GM12878 (cell line): ENCODE measurements at regions not wholly inside any gene's neighbourhood (a gene's known extent, or its start where the extent isn't known, plus 50 kb on each side); places are given as distances from the start of the nearest gene placed in this dataset.

Source experiments
- ATAC-seq: fragments of 200-7000 bp; cut with Tn5 transposase; 3 replicates; pipeline ENCODE4 v1.9.1; 2020; ENCODE audit warnings: mild to moderate bottlenecking, moderate library complexity
- BruUV-seq: library from RNA; stranded (reverse); fragments of 400-500 nt; replicated peaks from 2 replicates; lab custom pipeline; 2021; lab: Mats Ljungman, UMichigan
- CTCF ChIA-PET: fragments of 300-600 bp; sonication (Branson Sonifier 250); formaldehyde crosslinking; extraction: SDS; loops from one replicate; lab custom pipeline; 2021; ENCODE audit warnings: inconsistent platforms; lab: Yijun Ruan, JAX
- POLR2A ChIA-PET: fragments of 350-600 bp; formaldehyde crosslinking; extraction: SDS; loops from one replicate; lab custom pipeline; 2021; ENCODE audit warnings: inconsistent platforms; lab: Charles Lee
- RAD21 ChIA-PET: fragments of 300-600 bp; sonication (Branson Sonifier 250); formaldehyde crosslinking; loops from one replicate; lab custom pipeline; 2023; ENCODE audit warnings: antibody characterized with exemption; ENCODE audit not compliant: unreplicated experiment; lab: Charles Lee
- SMC1A ChIA-PET: fragments of 300-600 bp; sonication (Branson Sonifier 250); formaldehyde crosslinking; loops from one replicate; lab custom pipeline; 2023; ENCODE audit not compliant: unreplicated experiment, uncharacterized antibody; lab: Charles Lee
- DNase-seq: peaks from one replicate; pipeline ENCODE4 v3.0.0-alpha.2; 2011; ENCODE audit warnings: low read depth, low spot score
- FAIRE-seq: peaks from 3 replicates; lab custom pipeline; 2011; peaks lifted over from hg19 to GRCh38; lab: Jason Lieb, UNC
- H2AFZ ChIP-seq: 2 replicates; pipeline ENCODE4 v1.6.0; 2011; ENCODE audit warnings: low read depth, low read length, control low read depth; ENCODE audit not compliant: control insufficient read depth
- H3K27ac ChIP-seq: 2 replicates; pipeline ENCODE4 v1.5.1; 2011; ENCODE audit warnings: control low read depth; ENCODE audit not compliant: control insufficient read depth, insufficient read depth
- H3K27me3 ChIP-seq, 2 experiments: replicated peaks in 1 of 2; 2 replicates each; pipeline versions ENCODE4 v1.6.0 to v1.6.1; 2011; ENCODE audit warnings: low read length in 1 of 2; ENCODE audit not compliant: control insufficient read depth in 2 of 2, insufficient read depth in 2 of 2
- H3K36me3 ChIP-seq, 2 experiments: 2 replicates each; pipeline ENCODE4 v1.5.1; 2011; ENCODE audit warnings: low read length in 1 of 2; ENCODE audit not compliant: control insufficient read depth in 2 of 2, insufficient read depth in 2 of 2
- H3K4me1 ChIP-seq: 2 replicates; pipeline ENCODE4 v1.6.1; 2011; ENCODE audit warnings: mild to moderate bottlenecking, low read length, moderate library complexity, mixed read lengths; ENCODE audit not compliant: control insufficient read depth, insufficient read depth
- H3K4me2 ChIP-seq: 2 replicates; pipeline ENCODE4 v1.6.0; 2011; ENCODE audit warnings: control low read depth; ENCODE audit not compliant: control insufficient read depth, insufficient read depth
- H3K4me3 ChIP-seq: fragments of 200-600 bp; sonication (generic); 2 replicates; pipeline ENCODE4 v1.5.1; 2016
- H3K79me2 ChIP-seq: 2 replicates; pipeline ENCODE4 v1.6.0; 2011; ENCODE audit warnings: low read length; ENCODE audit not compliant: control insufficient read depth, insufficient read depth
- H3K9ac ChIP-seq: 2 replicates; pipeline ENCODE4 v1.8.0; 2011; ENCODE audit warnings: low read length, control low read depth, mixed read lengths; ENCODE audit not compliant: control insufficient read depth, insufficient read depth
- H3K9me3 ChIP-seq: replicated peaks from 3 replicates; pipeline ENCODE4 v1.5.1; 2011; ENCODE audit warnings: mild to moderate bottlenecking, low read length; ENCODE audit not compliant: control insufficient read depth, insufficient read depth
- H4K20me1 ChIP-seq: 2 replicates; pipeline ENCODE4 v1.6.0; 2011; ENCODE audit not compliant: control insufficient read depth, insufficient read depth
- EZH2 ChIP-seq: IDR thresholded peaks from 2 replicates; pipeline ENCODE4 v1.6.1; 2012; ENCODE audit warnings: low read depth, mild to moderate bottlenecking, control low read depth, inconsistent platforms, low read length, borderline replicate concordance; ENCODE audit not compliant: control insufficient read depth
- HCFC1 ChIP-seq: fragments of 150-350 bp; IDR thresholded peaks from 2 replicates; pipeline ENCODE4 v1.6.1; 2014; ENCODE audit warnings: low read length
- IKZF1 ChIP-seq: fragments of 450-650 bp; conservative IDR thresholded peaks from 2 replicates; pipeline ENCODE4 v1.6.1; 2017; ENCODE audit warnings: antibody characterized with exemption, mild to moderate bottlenecking
- MEF2B ChIP-seq: fragments of 450-650 bp; IDR thresholded peaks from 2 replicates; pipeline ENCODE4 v1.6.1; 2018; ENCODE audit warnings: mild to moderate bottlenecking, moderate library complexity; ENCODE audit not compliant: partially characterized antibody, poor library complexity, severe bottlenecking
- MYC ChIP-seq: IDR thresholded peaks from 2 replicates; pipeline ENCODE4 v1.6.1; 2011; ENCODE audit warnings: mild to moderate bottlenecking, low read length, moderate library complexity, inconsistent platforms; ENCODE audit not compliant: insufficient read depth, insufficient replicate concordance, insufficient read length, severe bottlenecking
- RB1 ChIP-seq: fragments of 450-650 bp; formaldehyde crosslinking; IDR thresholded peaks from 2 replicates; pipeline ENCODE4 v1.6.1; 2017; ENCODE audit warnings: mild to moderate bottlenecking, borderline replicate concordance
- RUNX3 ChIP-seq: IDR thresholded peaks from 2 replicates; pipeline ENCODE4 v1.6.1; 2012; ENCODE audit warnings: low read length, inconsistent platforms
- ZNF384 ChIP-seq: IDR thresholded peaks from 2 replicates; pipeline ENCODE4 v1.6.1; 2012; ENCODE audit warnings: low read depth, mild to moderate bottlenecking, low read length, improper control_type of control experiment, borderline replicate concordance
- WGBS: methylation state at CpG from one replicate; pipeline ENCODE4 v1.1.6; 2016; ENCODE audit warnings: low lambda C conversion rate; ENCODE audit not compliant: insufficient replicate concordance, insufficient coverage; ENCODE audit errors: missing lambda C conversion rate; 5-methylcytosine and 5-hydroxymethylcytosine counted together
- in situ Hi-C: fragments of 300-500 bp; cut with MboI; formaldehyde crosslinking; loops from 9 replicates; pipeline ENCODE4 v1.14.3; 2018; ENCODE audit warnings: mixed read lengths
- intact Hi-C: fragments of 100-400 bp; cut with micrococcal nuclease; formaldehyde crosslinking; loops from one replicate; pipeline ENCODE4 v1.14.2; 2022; ENCODE audit not compliant: unreplicated experiment
- TF ChIP-seq, protein P1 (sequence below): fragments of 450-650 bp; IDR thresholded peaks from 2 replicates; pipeline ENCODE4 v1.6.1; 2014; ENCODE audit warnings: mild to moderate bottlenecking
- TF ChIP-seq, protein P2 (sequence below): IDR thresholded peaks from 2 replicates; pipeline ENCODE4 v1.6.1; 2012; ENCODE audit warnings: low read depth, low read length, improper control_type of control experiment

DNA sequence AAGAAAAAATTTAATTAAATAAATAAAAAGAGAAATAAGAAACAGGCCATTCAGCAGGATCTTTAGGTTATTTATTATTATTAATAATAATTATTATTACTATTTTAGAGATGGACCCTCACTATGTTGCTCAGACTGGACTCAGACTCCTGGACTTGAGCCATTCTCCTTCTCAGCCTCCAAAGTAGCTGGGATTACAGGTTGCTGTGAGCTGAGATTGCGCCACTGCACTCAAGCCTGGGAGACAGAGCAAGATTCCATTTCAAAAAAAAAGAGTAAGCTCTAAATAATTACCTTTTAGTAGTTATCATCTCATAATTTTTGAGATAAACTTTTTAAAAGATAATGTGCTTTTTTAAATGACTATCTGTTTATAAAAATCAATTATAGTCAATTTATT is 1102.8 kb upstream of the GJE1 start:
- CTCF ChIA-PET, result interaction anchor here (0.6 kb wide), 1 partner anchor 21 kb away, joined by 3 read pairs; no protein-coding TSS in a partner anchor
- ATAC-seq (no peak), DNase-seq (no peak), FAIRE-seq (no peak)
- no peak for TF ChIP-seq RUNX3
- TF ChIP-seq ZNF384, result no peak
- no peak for TF ChIP-seq EZH2
- no peak for TF ChIP-seq MEF2B
- no peak for TF ChIP-seq IKZF1
- TF ChIP-seq, protein P1, sequence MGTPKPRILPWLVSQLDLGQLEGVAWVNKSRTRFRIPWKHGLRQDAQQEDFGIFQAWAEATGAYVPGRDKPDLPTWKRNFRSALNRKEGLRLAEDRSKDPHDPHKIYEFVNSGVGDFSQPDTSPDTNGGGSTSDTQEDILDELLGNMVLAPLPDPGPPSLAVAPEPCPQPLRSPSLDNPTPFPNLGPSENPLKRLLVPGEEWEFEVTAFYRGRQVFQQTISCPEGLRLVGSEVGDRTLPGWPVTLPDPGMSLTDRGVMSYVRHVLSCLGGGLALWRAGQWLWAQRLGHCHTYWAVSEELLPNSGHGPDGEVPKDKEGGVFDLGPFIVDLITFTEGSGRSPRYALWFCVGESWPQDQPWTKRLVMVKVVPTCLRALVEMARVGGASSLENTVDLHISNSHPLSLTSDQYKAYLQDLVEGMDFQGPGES, result no peak
- H3K4me1 ChIP-seq, result no peaks in the 10 kb centered on the region
- SMC1A ChIA-PET, result interaction anchor here (0.7 to 1.0 kb wide), 2 partner anchors 13 to 265 kb away, joined by 3 read pairs; no protein-coding TSS in a partner anchor
- intact Hi-C loops, result no loop called here
- H3K9me3 ChIP-seq, result no peaks in the 10 kb centered on the region
- H3K4me3 ChIP-seq, result no peak overlapping the region
- H2AFZ ChIP-seq, result no peak overlapping the region
- no peaks in the 10 kb centered on the region for H3K79me2 ChIP-seq
- RAD21 ChIA-PET, result no interaction called here
- H3K36me3 ChIP-seq, result no peaks in the 10 kb centered on the region
- POLR2A ChIA-PET, result no interaction called here
- no peaks in the 10 kb centered on the region for H4K20me1 ChIP-seq
- H3K4me2 ChIP-seq, result no peak overlapping the region
- H3K9ac ChIP-seq, result no peak overlapping the region
- BruUV-seq, result no TSS peak
- in situ Hi-C loops, result no loop called here
- H3K27ac ChIP-seq, result no peak overlapping the region
- H3K27me3 ChIP-seq, result no peaks in the 10 kb centered on the region
- WGBS, result 25% methylated on average over 1 of the region's 1 CpG

DNA sequence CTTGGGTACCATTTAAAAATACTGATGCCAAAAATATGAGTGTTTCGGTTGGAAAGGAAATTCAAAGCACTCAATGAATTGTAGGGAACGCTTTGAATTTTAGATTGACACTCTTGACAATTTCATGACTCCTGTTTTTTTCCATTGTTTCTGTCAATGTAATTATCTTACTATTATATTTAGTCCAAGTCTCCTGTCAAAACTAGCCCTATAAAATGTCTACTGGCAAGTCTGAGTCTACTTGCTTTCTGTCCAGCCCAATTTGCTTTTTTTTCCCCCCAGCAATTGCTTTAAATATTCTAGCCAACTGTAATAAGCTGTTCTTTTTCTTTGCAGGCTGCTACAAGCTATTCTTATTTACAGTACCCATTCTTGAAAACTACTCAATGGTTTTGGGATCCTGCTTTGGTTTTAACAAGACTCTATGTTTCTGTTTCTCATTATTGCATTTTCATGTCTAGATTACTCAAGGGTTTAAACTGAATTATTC is 1103.9 kb upstream of the GJE1 start:
- H3K4me3 ChIP-seq, result no peak overlapping the region
- no peaks in the 10 kb centered on the region for H3K79me2 ChIP-seq
- DNase-seq, result no peak
- H3K4me1 ChIP-seq, result no peaks in the 10 kb centered on the region
- intact Hi-C loops (no loop called here), in situ Hi-C loops (no loop called here)
- H4K20me1 ChIP-seq, result no peaks in the 10 kb centered on the region
- no peak overlapping the region for H3K9ac ChIP-seq
- no peak overlapping the region for H3K4me2 ChIP-seq
- BruUV-seq, result no TSS peak
- no peaks in the 10 kb centered on the region for H3K9me3 ChIP-seq
- no peak overlapping the region for H3K27ac ChIP-seq
- no peaks in the 10 kb centered on the region for H3K27me3 ChIP-seq
- H3K36me3 ChIP-seq, result no peaks in the 10 kb centered on the region
- no peak for ATAC-seq
- no peak for FAIRE-seq
- POLR2A ChIA-PET, result no interaction called here
- CTCF ChIA-PET, result interaction anchor here (0.6 kb wide), 1 partner anchor 936 kb away, joined by 4 read pairs; no protein-coding TSS in a partner anchor
- SMC1A ChIA-PET, result interaction anchor here (0.8 kb wide), 1 partner anchor 26 kb away, joined by 3 read pairs; no protein-coding TSS in a partner anchor
- 38% methylated on average over 2 of the region's 2 CpGs for WGBS
- no peak overlapping the region for H2AFZ ChIP-seq
- RAD21 ChIA-PET, result no interaction called here
- TF ChIP-seq RB1 (no peak), HCFC1 (no peak), MYC (no peak), IKZF1 (no peak)
- TF ChIP-seq, protein P2, sequence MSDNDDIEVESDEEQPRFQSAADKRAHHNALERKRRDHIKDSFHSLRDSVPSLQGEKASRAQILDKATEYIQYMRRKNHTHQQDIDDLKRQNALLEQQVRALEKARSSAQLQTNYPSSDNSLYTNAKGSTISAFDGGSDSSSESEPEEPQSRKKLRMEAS, result no peak
- TF ChIP-seq, protein P1, result no peak
